ENCODE measurements at regions not wholly inside any gene's neighbourhood (a gene's known extent, or its start where the extent isn't known, plus 50 kb on each side); places are given as distances from the start of the nearest gene placed in this dataset.

DNA sequence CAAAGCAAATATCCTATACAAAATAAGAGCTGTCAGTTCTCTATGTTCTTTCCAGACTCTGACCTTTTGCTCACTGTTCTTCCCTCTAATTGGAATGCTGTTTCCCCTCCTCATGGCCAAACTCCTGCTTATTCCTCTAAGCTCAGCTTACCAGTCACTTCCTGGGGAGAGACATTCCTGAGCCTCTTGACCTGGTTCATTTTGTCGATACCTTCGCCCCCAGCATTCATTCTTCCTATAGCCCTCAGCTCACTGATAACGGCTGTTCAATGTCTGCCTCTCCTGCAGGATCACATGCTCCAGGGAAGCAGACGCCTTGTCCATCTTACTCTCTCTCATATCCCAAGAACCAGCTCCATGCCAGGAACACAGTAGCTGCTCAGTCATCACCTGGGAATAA is 431.0 kb downstream of the MED13L start:
- H3K4me3 ChIP-seq (ENCODE audit: low read depth, low read length), result no peak overlapping the region
- no peak for DNase-seq (ENCODE audit: low read depth)
- TF ChIP-seq MYC (IDR thresholded peaks at IDR 0.05; ENCODE audit: low read depth, low read length), result no peak
- TF ChIP-seq POLR2A (IDR thresholded peaks at IDR 0.05; ENCODE audit: extremely low read depth, insufficient read length), result no peak
- TF ChIP-seq, protein P1, sequence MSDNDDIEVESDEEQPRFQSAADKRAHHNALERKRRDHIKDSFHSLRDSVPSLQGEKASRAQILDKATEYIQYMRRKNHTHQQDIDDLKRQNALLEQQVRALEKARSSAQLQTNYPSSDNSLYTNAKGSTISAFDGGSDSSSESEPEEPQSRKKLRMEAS (IDR thresholded peaks at IDR 0.05; ENCODE audit: low read depth, low read length), result no peak
- TF ChIP-seq, protein P2, sequence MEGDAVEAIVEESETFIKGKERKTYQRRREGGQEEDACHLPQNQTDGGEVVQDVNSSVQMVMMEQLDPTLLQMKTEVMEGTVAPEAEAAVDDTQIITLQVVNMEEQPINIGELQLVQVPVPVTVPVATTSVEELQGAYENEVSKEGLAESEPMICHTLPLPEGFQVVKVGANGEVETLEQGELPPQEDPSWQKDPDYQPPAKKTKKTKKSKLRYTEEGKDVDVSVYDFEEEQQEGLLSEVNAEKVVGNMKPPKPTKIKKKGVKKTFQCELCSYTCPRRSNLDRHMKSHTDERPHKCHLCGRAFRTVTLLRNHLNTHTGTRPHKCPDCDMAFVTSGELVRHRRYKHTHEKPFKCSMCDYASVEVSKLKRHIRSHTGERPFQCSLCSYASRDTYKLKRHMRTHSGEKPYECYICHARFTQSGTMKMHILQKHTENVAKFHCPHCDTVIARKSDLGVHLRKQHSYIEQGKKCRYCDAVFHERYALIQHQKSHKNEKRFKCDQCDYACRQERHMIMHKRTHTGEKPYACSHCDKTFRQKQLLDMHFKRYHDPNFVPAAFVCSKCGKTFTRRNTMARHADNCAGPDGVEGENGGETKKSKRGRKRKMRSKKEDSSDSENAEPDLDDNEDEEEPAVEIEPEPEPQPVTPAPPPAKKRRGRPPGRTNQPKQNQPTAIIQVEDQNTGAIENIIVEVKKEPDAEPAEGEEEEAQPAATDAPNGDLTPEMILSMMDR (IDR thresholded peaks at IDR 0.05; ENCODE audit: low read depth, low read length), result no peak

DNA sequence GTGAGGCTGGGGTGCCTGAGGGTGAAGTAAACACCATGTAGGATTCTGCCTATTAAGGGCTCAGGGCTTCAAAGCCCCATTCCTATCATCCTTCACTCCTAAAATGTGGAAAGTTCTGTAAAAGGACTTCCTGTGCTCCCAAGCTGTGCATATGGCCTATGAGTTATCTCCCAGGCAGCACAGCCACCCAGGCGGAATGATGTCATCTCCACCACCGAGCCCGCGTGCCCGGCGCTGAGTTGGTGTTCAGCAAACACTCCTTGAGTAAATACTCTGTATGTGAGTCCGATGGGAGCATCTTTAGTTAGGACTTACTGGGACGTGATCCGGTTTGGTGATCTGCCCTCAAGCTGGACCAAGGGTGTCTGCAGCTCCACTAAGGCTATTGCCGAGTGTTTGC is 437.3 kb downstream of the MED13L start:
- no peak for DNase-seq (ENCODE audit: low read depth)
- no peak overlapping the region for H3K4me3 ChIP-seq (ENCODE audit: low read depth, low read length)
- TF ChIP-seq, protein P2 (IDR thresholded peaks at IDR 0.05; ENCODE audit: low read depth, low read length), result no peak
- TF ChIP-seq, protein P1 (IDR thresholded peaks at IDR 0.05; ENCODE audit: low read depth, low read length), result no peak
- TF ChIP-seq MYC (IDR thresholded peaks at IDR 0.05; ENCODE audit: low read depth, low read length) (no peak), POLR2A (IDR thresholded peaks at IDR 0.05; ENCODE audit: extremely low read depth, insufficient read length) (no peak)

DNA sequence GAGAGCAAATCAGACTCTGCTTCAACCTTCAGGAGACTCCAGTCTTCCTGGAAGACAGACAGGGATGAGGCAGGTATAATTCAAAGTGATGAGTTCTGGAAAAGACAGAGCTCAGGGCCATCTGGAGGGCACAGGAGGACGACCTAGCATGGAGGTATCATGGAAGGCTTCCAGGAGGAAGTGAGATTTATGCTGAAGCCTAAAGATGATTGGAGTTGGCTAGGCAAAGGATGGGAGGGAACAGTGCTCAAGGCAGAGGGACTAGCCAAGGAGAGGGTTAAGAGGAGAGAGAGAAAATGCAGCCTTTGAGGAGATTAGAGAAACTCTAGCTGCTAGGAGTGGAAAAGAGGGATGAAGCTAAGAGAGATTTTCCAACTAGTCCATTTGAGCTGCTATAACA is 438.5 kb downstream of the MED13L start:
- TF ChIP-seq MYC (IDR thresholded peaks at IDR 0.05; ENCODE audit: low read depth, low read length) (no peak), POLR2A (IDR thresholded peaks at IDR 0.05; ENCODE audit: extremely low read depth, insufficient read length) (no peak)
- TF ChIP-seq, protein P1 (IDR thresholded peaks at IDR 0.05; ENCODE audit: low read depth, low read length), result no peak
- TF ChIP-seq, protein P2 (IDR thresholded peaks at IDR 0.05; ENCODE audit: low read depth, low read length), result no peak
- DNase-seq (ENCODE audit: low read depth), result no peak

DNA sequence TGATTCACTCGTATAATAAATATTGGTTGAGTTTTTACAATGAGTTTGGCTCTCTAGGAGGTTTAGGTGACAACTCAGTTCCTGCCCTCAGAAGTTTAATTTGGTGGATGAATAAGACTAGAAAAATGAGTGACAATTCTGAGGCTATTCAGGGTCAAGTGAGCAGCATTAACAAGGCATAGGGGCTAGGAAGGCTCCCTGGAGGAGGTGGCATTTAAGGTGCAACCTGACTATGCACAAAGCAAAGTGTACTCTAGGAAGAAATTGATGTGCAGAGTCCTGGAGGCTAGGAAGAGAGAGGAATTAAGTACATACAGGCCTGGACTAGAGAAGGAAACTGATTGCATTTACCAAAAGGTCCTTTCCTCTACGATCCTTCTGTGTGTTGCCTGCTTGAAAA is 440.3 kb downstream of the MED13L start:
- TF ChIP-seq POLR2A (IDR thresholded peaks at IDR 0.05; ENCODE audit: extremely low read depth, insufficient read length), result no peak
- no peak overlapping the region for H3K4me3 ChIP-seq (ENCODE audit: low read depth, low read length)
- DNase-seq (ENCODE audit: low read depth), result no peak

More for the DNA sequence above, 438.5 kb downstream of the MED13L start:
- H3K4me3 ChIP-seq (ENCODE audit: low read depth, low read length), result no peak overlapping the region

DNA sequence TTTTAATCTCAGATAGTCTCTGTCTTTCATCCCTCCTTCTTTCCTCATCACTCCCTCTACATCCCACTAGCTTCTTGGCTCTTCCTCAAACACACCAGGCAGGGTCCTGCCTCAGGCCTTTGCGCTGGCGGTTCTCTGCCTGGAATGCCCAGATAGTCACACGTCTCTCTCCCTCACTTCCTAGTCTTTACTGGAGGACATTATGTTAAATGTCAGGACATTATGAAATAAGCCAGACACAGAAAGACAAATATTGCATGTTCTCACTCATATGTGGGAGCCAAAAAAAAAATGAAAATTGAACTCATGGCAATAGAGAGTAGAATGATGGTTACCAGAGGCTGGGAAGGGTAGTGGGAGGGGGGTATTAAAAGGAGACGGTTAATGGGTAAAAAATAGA is 442.0 kb downstream of the MED13L start:
- DNase-seq (ENCODE audit: low read depth), result no peak
- H3K4me3 ChIP-seq (ENCODE audit: low read depth, low read length), result no peak overlapping the region
- TF ChIP-seq, protein P2 (IDR thresholded peaks at IDR 0.05; ENCODE audit: low read depth, low read length), result no peak
- TF ChIP-seq POLR2A (IDR thresholded peaks at IDR 0.05; ENCODE audit: extremely low read depth, insufficient read length), result no peak
- TF ChIP-seq, protein P1 (IDR thresholded peaks at IDR 0.05; ENCODE audit: low read depth, low read length), result no peak
- no peak for TF ChIP-seq MYC (IDR thresholded peaks at IDR 0.05; ENCODE audit: low read depth, low read length)

DNA sequence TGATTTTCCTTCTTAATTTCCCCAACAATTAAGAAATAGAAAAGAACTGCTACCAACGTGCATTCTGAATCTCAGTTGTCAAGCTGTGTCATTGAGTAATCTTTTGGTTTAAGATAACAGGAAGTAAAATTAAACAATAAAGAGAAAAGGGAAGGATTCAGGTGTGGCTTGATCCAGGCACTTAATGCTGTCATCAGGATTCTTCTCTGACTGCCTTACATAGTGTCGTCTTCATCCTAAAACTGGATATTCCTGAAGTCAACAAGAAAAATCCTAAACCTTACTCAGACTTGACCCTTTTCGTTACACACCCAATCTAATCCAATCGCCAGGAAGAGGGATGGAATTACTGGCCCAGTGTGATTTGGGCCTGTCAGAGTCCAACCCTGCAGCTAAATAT is 443.8 kb downstream of the MED13L start:
- no peak for TF ChIP-seq POLR2A (IDR thresholded peaks at IDR 0.05; ENCODE audit: extremely low read depth, insufficient read length)
- no peak for TF ChIP-seq MYC (IDR thresholded peaks at IDR 0.05; ENCODE audit: low read depth, low read length)
- TF ChIP-seq, protein P1 (IDR thresholded peaks at IDR 0.05; ENCODE audit: low read depth, low read length), result no peak
- TF ChIP-seq, protein P2 (IDR thresholded peaks at IDR 0.05; ENCODE audit: low read depth, low read length), result no peak
- H3K4me3 ChIP-seq (ENCODE audit: low read depth, low read length), result no peak overlapping the region
- DNase-seq (ENCODE audit: low read depth), result no peak
